ENCODE measurements at regions not wholly inside any gene's neighbourhood (a gene's known extent, or its start where the extent isn't known, plus 50 kb on each side); places are given as distances from the start of the nearest gene placed in this dataset.

DNA sequence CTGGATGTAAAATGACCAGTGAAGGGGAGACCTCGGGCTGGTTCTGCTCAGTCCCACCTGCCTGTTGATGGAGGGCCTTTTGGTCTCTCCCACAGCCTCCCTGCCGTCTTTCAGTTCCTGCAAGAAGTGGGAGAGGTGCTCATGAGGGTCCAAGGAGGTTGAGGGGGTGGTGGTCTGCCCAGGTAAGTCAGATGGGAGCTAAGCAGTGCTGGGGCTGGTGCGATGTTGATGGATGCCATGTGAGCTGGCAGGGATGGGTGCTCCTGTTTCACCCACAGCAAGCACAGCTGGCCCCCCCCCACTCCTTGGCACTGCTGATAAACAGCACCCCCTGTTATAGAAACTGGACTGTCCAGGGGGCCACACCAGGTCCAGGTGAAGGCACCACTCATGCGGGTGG is 145.6 kb downstream of the NSG2 start:
- peaks cover 0 to 5% of the 10 kb centered on the region in 2 donors for H3K27me3 ChIP-seq
- H3K4me1 ChIP-seq, result no peaks in the 10 kb centered on the region
- no peaks in the 10 kb centered on the region for H3K9me3 ChIP-seq
- H3K36me3 ChIP-seq, result no peaks in the 10 kb centered on the region
- TF ChIP-seq, protein P1, sequence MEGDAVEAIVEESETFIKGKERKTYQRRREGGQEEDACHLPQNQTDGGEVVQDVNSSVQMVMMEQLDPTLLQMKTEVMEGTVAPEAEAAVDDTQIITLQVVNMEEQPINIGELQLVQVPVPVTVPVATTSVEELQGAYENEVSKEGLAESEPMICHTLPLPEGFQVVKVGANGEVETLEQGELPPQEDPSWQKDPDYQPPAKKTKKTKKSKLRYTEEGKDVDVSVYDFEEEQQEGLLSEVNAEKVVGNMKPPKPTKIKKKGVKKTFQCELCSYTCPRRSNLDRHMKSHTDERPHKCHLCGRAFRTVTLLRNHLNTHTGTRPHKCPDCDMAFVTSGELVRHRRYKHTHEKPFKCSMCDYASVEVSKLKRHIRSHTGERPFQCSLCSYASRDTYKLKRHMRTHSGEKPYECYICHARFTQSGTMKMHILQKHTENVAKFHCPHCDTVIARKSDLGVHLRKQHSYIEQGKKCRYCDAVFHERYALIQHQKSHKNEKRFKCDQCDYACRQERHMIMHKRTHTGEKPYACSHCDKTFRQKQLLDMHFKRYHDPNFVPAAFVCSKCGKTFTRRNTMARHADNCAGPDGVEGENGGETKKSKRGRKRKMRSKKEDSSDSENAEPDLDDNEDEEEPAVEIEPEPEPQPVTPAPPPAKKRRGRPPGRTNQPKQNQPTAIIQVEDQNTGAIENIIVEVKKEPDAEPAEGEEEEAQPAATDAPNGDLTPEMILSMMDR (IDR thresholded peaks at IDR 0.05), result no peak
- TF ChIP-seq POLR2A (IDR thresholded peaks at IDR 0.05) (no peak), POLR2AphosphoS5 (IDR thresholded peaks at IDR 0.05) (no peak)
- no peak overlapping the region for H3K4me3 ChIP-seq
- no peak overlapping the region for H3K27ac ChIP-seq
- intact Hi-C loops (cut with DNase I; ENCODE audit: low total_unique reads), result loop anchor here (5.0 kb wide), 1 partner anchor 204 kb away; the partner anchor contains the start of gene C5orf47
- DNase-seq (ENCODE audit: low spot score in 2 of 2), result no peak

DNA sequence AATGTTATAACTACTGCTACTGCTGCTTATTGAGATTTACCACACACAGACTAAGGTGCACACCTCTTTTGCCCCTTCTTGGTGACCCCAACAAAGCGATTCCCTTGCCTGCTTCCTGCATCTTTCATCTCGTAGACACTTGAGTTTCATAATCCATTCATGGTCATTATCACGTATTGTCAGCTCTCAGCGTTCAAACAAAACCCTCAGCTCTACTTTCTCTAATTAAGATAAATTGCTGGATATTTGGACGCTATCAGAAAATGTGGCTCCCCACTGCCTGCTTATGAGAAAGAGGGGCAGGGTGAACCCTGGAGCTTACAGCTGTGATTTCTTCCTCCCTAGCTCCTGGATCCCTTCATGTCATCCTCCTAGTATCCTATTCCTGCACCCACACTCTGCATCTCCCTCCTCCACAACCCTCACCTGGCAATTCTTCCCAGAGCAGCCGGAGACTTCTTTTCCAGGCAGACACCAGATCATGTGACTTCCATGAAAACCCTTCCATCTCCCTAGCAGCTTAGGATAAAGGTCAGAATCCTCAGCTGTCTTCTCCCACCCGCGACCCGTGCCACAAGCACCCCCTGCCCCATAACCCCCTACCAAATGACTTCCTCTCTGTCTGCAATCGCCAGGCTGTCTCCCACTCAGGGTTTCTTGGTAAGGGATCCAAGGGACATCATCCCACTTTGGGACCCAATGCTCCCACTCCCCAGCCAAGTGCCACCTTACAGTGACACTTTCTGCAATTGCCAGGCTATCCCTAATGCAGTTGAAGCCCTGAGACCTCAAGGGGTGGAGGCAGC is 146.5 kb downstream of the NSG2 start:
- H3K27ac ChIP-seq, result no peak overlapping the region
- TF ChIP-seq POLR2AphosphoS5 (IDR thresholded peaks at IDR 0.05) (no peak), POLR2A (IDR thresholded peaks at IDR 0.05) (no peak)
- TF ChIP-seq, protein P1 (IDR thresholded peaks at IDR 0.05), result no peak
- H3K36me3 ChIP-seq, result no peaks in the 10 kb centered on the region
- no peaks in the 10 kb centered on the region for H3K4me1 ChIP-seq
- peaks cover 0 to under 1% of the 10 kb centered on the region in 2 donors for H3K27me3 ChIP-seq
- H3K9me3 ChIP-seq, result no peaks in the 10 kb centered on the region
- intact Hi-C loops (cut with DNase I; ENCODE audit: low total_unique reads), result loop anchor here (5.0 kb wide), 1 partner anchor 205 kb away; the partner anchor contains the start of gene C5orf47
- DNase-seq (ENCODE audit: low spot score in 2 of 2), result no peak
- H3K4me3 ChIP-seq, result no peak overlapping the region

DNA sequence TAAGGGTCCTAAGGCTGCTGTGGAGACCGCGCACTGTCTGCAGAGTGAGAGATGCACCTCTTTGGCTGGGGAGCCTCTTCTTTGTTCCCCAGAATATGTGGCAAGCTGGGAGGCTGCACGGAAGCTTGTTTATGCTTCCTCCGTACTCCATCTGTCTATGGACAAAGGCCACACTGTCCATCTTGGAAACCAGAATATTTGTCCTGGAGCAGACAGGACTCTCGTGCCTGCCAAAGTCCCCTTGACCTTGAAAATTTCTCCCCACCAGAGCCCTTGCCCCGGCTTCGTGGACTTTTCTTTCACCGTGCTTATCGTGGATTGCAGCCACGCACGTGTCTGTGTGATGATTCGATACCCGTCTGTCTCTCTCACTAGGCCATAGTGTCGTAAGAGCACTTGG is 147.4 kb downstream of the NSG2 start:
- no peaks in the 10 kb centered on the region for H3K9me3 ChIP-seq
- H3K27me3 ChIP-seq, result no peaks in the 10 kb centered on the region
- H3K27ac ChIP-seq, result no peak overlapping the region
- H3K4me3 ChIP-seq, result no peak overlapping the region
- TF ChIP-seq POLR2A (IDR thresholded peaks at IDR 0.05) (no peak), POLR2AphosphoS5 (IDR thresholded peaks at IDR 0.05) (no peak)
- TF ChIP-seq, protein P1 (IDR thresholded peaks at IDR 0.05), result no peak
- no peaks in the 10 kb centered on the region for H3K4me1 ChIP-seq
- intact Hi-C loops (cut with DNase I; ENCODE audit: low total_unique reads), result loop anchor here (5.0 kb wide), 1 partner anchor 206 kb away; the partner anchor contains the start of gene C5orf47
- H3K36me3 ChIP-seq, result no peaks in the 10 kb centered on the region
- DNase-seq (ENCODE audit: low spot score in 2 of 2), result no peak

DNA sequence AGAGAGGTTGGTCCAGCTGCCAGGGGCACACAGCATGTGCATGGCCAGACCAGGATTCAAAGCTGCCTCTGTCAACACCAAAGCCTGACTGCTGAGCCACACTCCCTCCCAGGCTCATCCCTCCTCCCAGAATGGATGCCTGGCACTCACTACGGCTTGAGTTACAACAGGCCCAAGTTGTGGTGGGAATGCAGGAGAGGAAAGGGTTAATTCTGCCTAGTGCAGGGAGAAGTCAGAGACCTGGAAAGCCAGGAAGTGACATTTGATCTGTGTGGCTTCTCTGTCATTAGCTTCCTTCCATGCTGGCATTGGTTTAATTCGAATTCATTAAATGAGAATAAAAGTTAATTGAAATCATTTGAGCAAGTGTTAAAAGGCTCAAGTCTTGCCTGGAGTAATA is 150.0 kb downstream of the NSG2 start:
- no peaks in the 10 kb centered on the region for H3K4me1 ChIP-seq
- no peak overlapping the region for H3K4me3 ChIP-seq
- H3K9me3 ChIP-seq, result no peaks in the 10 kb centered on the region
- intact Hi-C loops (cut with DNase I; ENCODE audit: low total_unique reads), result no loop called here
- no peaks in the 10 kb centered on the region for H3K27me3 ChIP-seq
- no peak for DNase-seq (ENCODE audit: low spot score in 2 of 2)
- TF ChIP-seq, protein P1 (IDR thresholded peaks at IDR 0.05), result no peak
- TF ChIP-seq POLR2A (IDR thresholded peaks at IDR 0.05) (no peak), POLR2AphosphoS5 (IDR thresholded peaks at IDR 0.05) (no peak)
- H3K27ac ChIP-seq, result no peak overlapping the region
- H3K36me3 ChIP-seq, result no peaks in the 10 kb centered on the region

DNA sequence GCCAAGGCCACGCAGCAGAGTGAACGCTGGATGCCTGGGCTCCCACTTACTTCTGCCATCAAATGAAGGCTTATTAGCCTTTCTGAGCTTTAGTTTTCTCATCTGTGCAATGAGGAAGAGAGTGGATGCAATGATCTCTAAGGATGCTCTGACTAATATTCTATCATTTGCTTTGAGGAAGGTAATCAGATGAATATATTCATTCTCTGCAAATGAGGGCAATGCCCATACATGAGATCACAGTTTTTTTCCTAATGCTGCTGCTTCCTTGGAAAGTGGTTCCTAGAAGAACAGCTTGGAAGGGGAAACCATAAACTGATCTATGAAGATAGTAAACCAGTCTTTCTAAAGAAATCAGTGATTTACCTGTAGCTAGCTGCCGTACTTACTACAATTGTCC is 152.4 kb downstream of the NSG2 start:
- H3K27ac ChIP-seq, result no peak overlapping the region
- no peaks in the 10 kb centered on the region for H3K36me3 ChIP-seq
- no peak overlapping the region for H3K4me3 ChIP-seq
- DNase-seq (ENCODE audit: low spot score in 2 of 2), result no peak
- TF ChIP-seq POLR2A (IDR thresholded peaks at IDR 0.05), result no peak
- no peak for TF ChIP-seq POLR2AphosphoS5 (IDR thresholded peaks at IDR 0.05)
- TF ChIP-seq, protein P1 (IDR thresholded peaks at IDR 0.05), result no peak
- no peaks in the 10 kb centered on the region for H3K4me1 ChIP-seq
- intact Hi-C loops (cut with DNase I; ENCODE audit: low total_unique reads), result no loop called here
- H3K9me3 ChIP-seq, result peaks cover 0 to 3% of the 10 kb centered on the region in 2 donors
- no peaks in the 10 kb centered on the region for H3K27me3 ChIP-seq
